ENCODE measurements at regions not wholly inside any gene's neighbourhood (a gene's known extent, or its start where the extent isn't known, plus 50 kb on each side); places are given as distances from the start of the nearest gene placed in this dataset.

- no peak for DNase-seq
- ATAC-seq = no peak
Observed at GRCh38 chr18:22355598-22355997, 62.1 kb downstream of the CTAGE1 start.

- DNase-seq (no peak), ATAC-seq (no peak)
Observed at GRCh38 chr18:22355069-22355468, 62.6 kb downstream of the CTAGE1 start.

GRCh38 chr18:22349966-22350365 is 67.7 kb downstream of the CTAGE1 start:
- ATAC-seq (no peak), DNase-seq (no peak)

- ATAC-seq = no peak
- DNase-seq = no peak
Observed at GRCh38 chr18:22349317-22349898, 68.3 kb downstream of the CTAGE1 start.

- ATAC-seq (peak; percentile 10), DNase-seq (peak; percentile 15)
Observed at GRCh38 chr18:22348521-22349316, 69.0 kb downstream of the CTAGE1 start.

- ATAC-seq (no peak), DNase-seq (peak; percentile 24)
Observed at GRCh38 chr18:22347606-22348511, 69.9 kb downstream of the CTAGE1 start.

- DNase-seq (no peak), ATAC-seq (no peak)
Observed at GRCh38 chr18:22346953-22347605, 70.6 kb downstream of the CTAGE1 start.

GRCh38 chr18:22346401-22346952 is 71.2 kb downstream of the CTAGE1 start:
- DNase-seq = no peak
- no peak for ATAC-seq

GRCh38 chr18:22345718-22346117 is 72.0 kb downstream of the CTAGE1 start:
- no peak for DNase-seq
- no peak for ATAC-seq

- no peak for DNase-seq
- ATAC-seq = peak; percentile 44
Observed at GRCh38 chr18:22344908-22345670, 72.6 kb downstream of the CTAGE1 start.

GRCh38 chr18:22344445-22344844 is 73.3 kb downstream of the CTAGE1 start:
- no peak for DNase-seq
- no peak for ATAC-seq

GRCh38 chr18:22343613-22344012 is 74.1 kb downstream of the CTAGE1 start:
- no peak for DNase-seq
- ATAC-seq = no peak

GRCh38 chr18:22342625-22343024 is 75.1 kb downstream of the CTAGE1 start:
- DNase-seq (peak; percentile 31), ATAC-seq (peak; percentile 62)

GRCh38 chr18:22340331-22340730 is 77.4 kb downstream of the CTAGE1 start:
- ATAC-seq = no peak

GRCh38 chr18:22339913-22340312 is 77.8 kb downstream of the CTAGE1 start:
- DNase-seq = no peak
- no peak for ATAC-seq

More at GRCh38 chr18:22340331-22340730, 77.4 kb downstream of the CTAGE1 start:
- no peak for DNase-seq

GRCh38 chr18:22337833-22338232 is 79.9 kb downstream of the CTAGE1 start:
- ATAC-seq (no peak), DNase-seq (no peak)

- DNase-seq = no peak
- ATAC-seq = no peak
Observed at GRCh38 chr18:22337306-22337705, 80.4 kb downstream of the CTAGE1 start.

- ATAC-seq = no peak
- no peak for DNase-seq
Observed at GRCh38 chr18:22336406-22336805, 81.3 kb downstream of the CTAGE1 start.

- ATAC-seq (no peak), DNase-seq (no peak)
Observed at GRCh38 chr18:22335731-22336198, 82.0 kb downstream of the CTAGE1 start.

GRCh38 chr18:22334567-22334966 is 83.1 kb downstream of the CTAGE1 start:
- ATAC-seq = no peak
- no peak for DNase-seq

- DNase-seq = no peak
- ATAC-seq = no peak
Observed at GRCh38 chr18:22332590-22332989, 85.1 kb downstream of the CTAGE1 start.
